Keratinocyte (primary cell): ENCODE measurements at regions not wholly inside any gene's neighbourhood (a gene's known extent, or its start where the extent isn't known, plus 50 kb on each side); places are given as distances from the start of the nearest gene placed in this dataset.
A peak's percentile ranks its signal among the peaks of the same experiment; 100 is the strongest.

Experiments used
- DNase-seq: peaks from one replicate; pipeline ENCODE4 v3.0.0-alpha.2; 2011; ENCODE audit warnings: low read depth, missing footprints, low spot score
- FAIRE-seq: peaks from 2 replicates; lab custom pipeline; 2011; peaks lifted over from hg19 to GRCh38; lab: Jason Lieb, UNC
- H2AFZ ChIP-seq: 2 replicates; pipeline ENCODE4 v1.6.0; 2012; ENCODE audit warnings: low read length, control low read depth, inconsistent platforms; ENCODE audit not compliant: control insufficient read depth
- H3K27ac ChIP-seq: 2 replicates; pipeline ENCODE4 v1.5.1; 2011; ENCODE audit warnings: low read length; ENCODE audit not compliant: control insufficient read depth, insufficient read depth
- H3K27me3 ChIP-seq: 3 replicates; pipeline ENCODE4 v1.6.0; 2011; ENCODE audit warnings: low read length; ENCODE audit not compliant: control insufficient read depth, insufficient read depth; ENCODE audit errors: extremely low read depth
- H3K36me3 ChIP-seq, 2 experiments: 2 replicates in 1 of 2; 3 replicates in 1 of 2; pipeline ENCODE4 v1.5.1; 2011; ENCODE audit warnings: low read length in 2 of 2, mild to moderate bottlenecking in 1 of 2; ENCODE audit not compliant: control insufficient read depth in 2 of 2, insufficient read depth in 2 of 2; ENCODE audit errors: extremely low read depth in 1 of 2
- H3K4me1 ChIP-seq: 3 replicates; pipeline ENCODE4 v1.5.1; 2011; ENCODE audit warnings: low read length; ENCODE audit not compliant: control insufficient read depth, insufficient read depth; ENCODE audit errors: extremely low read depth
- H3K4me2 ChIP-seq: 3 replicates; pipeline ENCODE4 v1.6.0; 2011; ENCODE audit warnings: low read depth, low read length; ENCODE audit not compliant: control insufficient read depth, insufficient read depth; ENCODE audit errors: extremely low read depth
- H3K4me3 ChIP-seq, 3 experiments: fragments of 200-600 bp in 1 of 3; sonication (generic) in 1 of 3; 2 replicates in 2 of 3; 3 replicates in 1 of 3; pipeline ENCODE4 v1.5.1; 2011 to 2016; ENCODE audit warnings: low read length in 3 of 3, mild to moderate bottlenecking in 3 of 3, control low read depth in 2 of 3, inconsistent platforms in 1 of 3, low read depth in 1 of 3, mixed read lengths in 1 of 3, mixed run types in 1 of 3, moderate library complexity in 1 of 3; ENCODE audit not compliant: control insufficient read depth in 2 of 3, insufficient read depth in 2 of 3; ENCODE audit errors: extremely low read depth in 1 of 3
- H3K79me2 ChIP-seq: 2 replicates; pipeline ENCODE4 v1.6.0; 2012; ENCODE audit warnings: low read length; ENCODE audit not compliant: control insufficient read depth, insufficient read depth
- H3K9ac ChIP-seq: 3 replicates; pipeline ENCODE4 v1.6.0; 2011; ENCODE audit warnings: low read length; ENCODE audit not compliant: control insufficient read depth, insufficient read depth; ENCODE audit errors: extremely low read depth
- H3K9me1 ChIP-seq: 3 replicates; pipeline ENCODE4 v1.6.0; 2011; ENCODE audit warnings: low read length; ENCODE audit not compliant: control insufficient read depth, insufficient read depth; ENCODE audit errors: extremely low read depth
- H3K9me3 ChIP-seq: 2 replicates; pipeline ENCODE4 v1.5.1; 2012; ENCODE audit warnings: low read depth, low read length; ENCODE audit not compliant: control insufficient read depth
- H4K20me1 ChIP-seq: 3 replicates; pipeline ENCODE4 v1.6.0; 2011; ENCODE audit warnings: low read length; ENCODE audit not compliant: control insufficient read depth, insufficient read depth; ENCODE audit errors: extremely low read depth
- EZH2 ChIP-seq: IDR thresholded peaks from one replicate; pipeline ENCODE4 v1.6.1; 2012; ENCODE audit warnings: inconsistent platforms, mild to moderate bottlenecking, low read length, moderate library complexity
- dilution Hi-C: fragments of 300-500 bp; cut with MboI; formaldehyde crosslinking; loops from one replicate; pipeline ENCODE4 v1.7.0; 2020; ENCODE audit warnings: low sequenced_read_pairs; ENCODE audit not compliant: extremely low pct_ligation_motif_present
- TF ChIP-seq, protein P1 (sequence below), 3 experiments: IDR thresholded peaks in 1 of 3; conservative IDR thresholded peaks in 1 of 3; optimal IDR thresholded peaks in 1 of 3; 2 replicates in 2 of 3; 3 replicates in 1 of 3; pipeline versions ENCODE3 to v1.5.1; 2011; ENCODE audit warnings: low read length in 3 of 3, mild to moderate bottlenecking in 3 of 3, moderate library complexity in 2 of 3, control low read depth in 1 of 3, inconsistent platforms in 1 of 3; ENCODE audit not compliant: insufficient read depth in 2 of 3; ENCODE audit errors: extremely low read depth in 1 of 3

DNA sequence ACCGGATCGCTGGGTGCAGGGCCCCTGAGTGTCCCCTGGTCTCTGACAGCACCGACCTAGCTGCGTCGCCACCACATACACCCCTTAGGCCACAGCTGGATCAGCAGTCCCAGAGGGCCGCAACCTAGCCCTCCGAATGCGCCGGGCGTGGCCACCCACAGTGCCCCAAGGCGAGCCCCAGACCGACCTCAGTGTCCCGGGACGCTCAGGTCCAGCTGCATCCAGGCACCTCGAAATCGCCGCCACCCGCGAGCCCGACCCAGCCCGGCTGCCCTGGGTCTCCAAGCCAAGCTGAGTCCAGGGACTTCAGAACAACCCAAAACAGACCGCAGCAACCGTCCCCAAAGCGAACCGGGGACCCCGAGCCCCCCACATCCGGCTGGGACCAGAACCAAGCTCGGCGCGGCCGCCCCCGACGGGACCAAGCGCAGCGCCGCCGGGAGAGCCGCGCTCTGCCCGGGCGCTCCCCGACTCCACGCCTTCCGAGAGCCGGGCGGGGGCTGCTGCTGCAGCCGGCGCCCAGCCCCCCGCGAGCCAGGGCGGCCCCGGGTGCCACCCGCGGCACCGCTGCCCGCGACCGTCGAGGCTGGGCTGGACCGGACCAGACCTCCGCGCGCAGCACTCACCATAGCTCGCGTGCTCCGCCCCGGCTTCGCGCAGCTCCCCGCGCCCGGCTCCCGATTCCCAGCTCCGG, 54.6 kb upstream of the ECE1 start:
- FAIRE-seq (no peak), DNase-seq (no peak)
- Histone ChIP-seq H3K4me2 (peak overlapping the region; percentile 84), H3K27ac (peak overlapping the region; percentile 25), H3K9me1 (no peaks in the 10 kb centered on the region), H2AFZ (peak overlapping the region; percentile 71), H3K9me3 (no peaks in the 10 kb centered on the region), H3K9ac (peak overlapping the region; percentile 71), H3K4me1 (peaks cover 14% of the 10 kb centered on the region), H4K20me1 (no peaks in the 10 kb centered on the region), H3K79me2 (peaks cover 12% of the 10 kb centered on the region), H3K27me3 (peaks cover 7% of the 10 kb centered on the region), H3K4me3 (peak overlapping the region; percentile 60 to 81 (median 62)), H3K36me3 (no peaks in the 10 kb centered on the region)
- no peak for TF ChIP-seq EZH2
- TF ChIP-seq, protein P1, sequence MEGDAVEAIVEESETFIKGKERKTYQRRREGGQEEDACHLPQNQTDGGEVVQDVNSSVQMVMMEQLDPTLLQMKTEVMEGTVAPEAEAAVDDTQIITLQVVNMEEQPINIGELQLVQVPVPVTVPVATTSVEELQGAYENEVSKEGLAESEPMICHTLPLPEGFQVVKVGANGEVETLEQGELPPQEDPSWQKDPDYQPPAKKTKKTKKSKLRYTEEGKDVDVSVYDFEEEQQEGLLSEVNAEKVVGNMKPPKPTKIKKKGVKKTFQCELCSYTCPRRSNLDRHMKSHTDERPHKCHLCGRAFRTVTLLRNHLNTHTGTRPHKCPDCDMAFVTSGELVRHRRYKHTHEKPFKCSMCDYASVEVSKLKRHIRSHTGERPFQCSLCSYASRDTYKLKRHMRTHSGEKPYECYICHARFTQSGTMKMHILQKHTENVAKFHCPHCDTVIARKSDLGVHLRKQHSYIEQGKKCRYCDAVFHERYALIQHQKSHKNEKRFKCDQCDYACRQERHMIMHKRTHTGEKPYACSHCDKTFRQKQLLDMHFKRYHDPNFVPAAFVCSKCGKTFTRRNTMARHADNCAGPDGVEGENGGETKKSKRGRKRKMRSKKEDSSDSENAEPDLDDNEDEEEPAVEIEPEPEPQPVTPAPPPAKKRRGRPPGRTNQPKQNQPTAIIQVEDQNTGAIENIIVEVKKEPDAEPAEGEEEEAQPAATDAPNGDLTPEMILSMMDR (optimal IDR thresholded peaks at IDR 0.05 in 1 of 3, IDR thresholded peaks at IDR 0.05 in 1 of 3, conservative IDR thresholded peaks at IDR 0.05 in 1 of 3; ENCODE audit: extremely low read depth in 1 of 3, insufficient read depth in 2 of 3, low read length in 3 of 3): no peak
- dilution Hi-C loops: no loop called here

- H3K27me3 ChIP-seq: peaks cover 7% of the 10 kb centered on the region
- H3K4me2 ChIP-seq: peak overlapping the region; percentile 84
- H3K79me2 ChIP-seq: peaks cover 12% of the 10 kb centered on the region
- DNase-seq (no peak), FAIRE-seq (no peak)
- peaks cover 14% of the 10 kb centered on the region for H3K4me1 ChIP-seq
- peak overlapping the region; percentile 60 to 81 (median 62) for H3K4me3 ChIP-seq
- TF ChIP-seq, protein P1 (optimal IDR thresholded peaks at IDR 0.05 in 1 of 3, IDR thresholded peaks at IDR 0.05 in 1 of 3, conservative IDR thresholded peaks at IDR 0.05 in 1 of 3; ENCODE audit: extremely low read depth in 1 of 3, insufficient read depth in 2 of 3, low read length in 3 of 3): no peak
- no peak for TF ChIP-seq EZH2
- no peak overlapping the region for H2AFZ ChIP-seq
- H3K9ac ChIP-seq: peak overlapping the region; percentile 71
- H3K9me3 ChIP-seq: no peaks in the 10 kb centered on the region
- no peaks in the 10 kb centered on the region for H3K36me3 ChIP-seq
- no peaks in the 10 kb centered on the region for H3K9me1 ChIP-seq
- H3K27ac ChIP-seq: no peak overlapping the region
- dilution Hi-C loops: no loop called here
- H4K20me1 ChIP-seq: no peaks in the 10 kb centered on the region
Observed at GRCh38 chr1:21344098-21344749, 54.0 kb upstream of the ECE1 start.
